ENCODE measurements at regions not wholly inside any gene's neighbourhood (a gene's known extent, or its start where the extent isn't known, plus 50 kb on each side); places are given as distances from the start of the nearest gene placed in this dataset.

GRCh38 chrX:125103693-125104092 is 216.0 kb upstream of the TEX13C start:
- TF ChIP-seq, protein P1, sequence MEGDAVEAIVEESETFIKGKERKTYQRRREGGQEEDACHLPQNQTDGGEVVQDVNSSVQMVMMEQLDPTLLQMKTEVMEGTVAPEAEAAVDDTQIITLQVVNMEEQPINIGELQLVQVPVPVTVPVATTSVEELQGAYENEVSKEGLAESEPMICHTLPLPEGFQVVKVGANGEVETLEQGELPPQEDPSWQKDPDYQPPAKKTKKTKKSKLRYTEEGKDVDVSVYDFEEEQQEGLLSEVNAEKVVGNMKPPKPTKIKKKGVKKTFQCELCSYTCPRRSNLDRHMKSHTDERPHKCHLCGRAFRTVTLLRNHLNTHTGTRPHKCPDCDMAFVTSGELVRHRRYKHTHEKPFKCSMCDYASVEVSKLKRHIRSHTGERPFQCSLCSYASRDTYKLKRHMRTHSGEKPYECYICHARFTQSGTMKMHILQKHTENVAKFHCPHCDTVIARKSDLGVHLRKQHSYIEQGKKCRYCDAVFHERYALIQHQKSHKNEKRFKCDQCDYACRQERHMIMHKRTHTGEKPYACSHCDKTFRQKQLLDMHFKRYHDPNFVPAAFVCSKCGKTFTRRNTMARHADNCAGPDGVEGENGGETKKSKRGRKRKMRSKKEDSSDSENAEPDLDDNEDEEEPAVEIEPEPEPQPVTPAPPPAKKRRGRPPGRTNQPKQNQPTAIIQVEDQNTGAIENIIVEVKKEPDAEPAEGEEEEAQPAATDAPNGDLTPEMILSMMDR (IDR thresholded peaks at IDR 0.05): no peak
- no peak for TF ChIP-seq POLR2A (IDR thresholded peaks at IDR 0.05)

Measured in heart left ventricle (tissue), 13 donors.